ENCODE measurements at regions not wholly inside any gene's neighbourhood (a gene's known extent, or its start where the extent isn't known, plus 50 kb on each side); places are given as distances from the start of the nearest gene placed in this dataset.

- Histone ChIP-seq H3K9me3 (replicated peaks in 1 of 2; ENCODE audit: control insufficient read depth in 1 of 2, insufficient read depth in 1 of 2, low read length in 2 of 2) (no peaks in the 10 kb centered on the region), H3K4me2 (replicated peaks; ENCODE audit: extremely low read depth, low read length, poor library complexity, severe bottlenecking) (no peak overlapping the region), H3K79me2 (ENCODE audit: insufficient read depth, low read length) (no peaks in the 10 kb centered on the region), H3K27ac (ENCODE audit: low read depth in 1 of 2, low read length in 2 of 2) (no peak overlapping the region), H3K4me3 (replicated peaks in 1 of 3; ENCODE audit: low read depth in 2 of 3, low read length in 3 of 3) (no peak overlapping the region), H4K20me1 (ENCODE audit: insufficient read depth, low read length) (no peaks in the 10 kb centered on the region), H3K4me1 (ENCODE audit: control insufficient read depth in 1 of 2, insufficient read depth in 2 of 2, low read length in 2 of 2) (no peaks in the 10 kb centered on the region), H3K27me3 (ENCODE audit: control insufficient read depth in 2 of 2, insufficient read depth in 2 of 2, low read length in 2 of 2) (no peaks in the 10 kb centered on the region), H3K9ac (ENCODE audit: insufficient read depth, low read length, poor library complexity, severe bottlenecking) (no peak overlapping the region), H2AFZ (ENCODE audit: insufficient read depth, low read depth, low read length, poor library complexity, severe bottlenecking) (no peak overlapping the region), H3K36me3 (replicated peaks in 1 of 2; ENCODE audit: control insufficient read depth in 1 of 2, insufficient read depth in 2 of 2, low read length in 2 of 2) (no peaks in the 10 kb centered on the region)
- H3K9me3 Mint-ChIP-seq, result peaks cover 0 to 6% (median 2%) of the 10 kb centered on the region in 7 donors
- H3K36me3 Mint-ChIP-seq, result no peaks in the 10 kb centered on the region
- intact Hi-C loops (cut with micrococcal nuclease), result no loop called here
- no peak overlapping the region for H3K27ac Mint-ChIP-seq
- no peak overlapping the region for H3K4me3 Mint-ChIP-seq
- H3K4me1 Mint-ChIP-seq, result no peaks in the 10 kb centered on the region
- no peak for DNase-seq
- TF ChIP-seq, protein P1, sequence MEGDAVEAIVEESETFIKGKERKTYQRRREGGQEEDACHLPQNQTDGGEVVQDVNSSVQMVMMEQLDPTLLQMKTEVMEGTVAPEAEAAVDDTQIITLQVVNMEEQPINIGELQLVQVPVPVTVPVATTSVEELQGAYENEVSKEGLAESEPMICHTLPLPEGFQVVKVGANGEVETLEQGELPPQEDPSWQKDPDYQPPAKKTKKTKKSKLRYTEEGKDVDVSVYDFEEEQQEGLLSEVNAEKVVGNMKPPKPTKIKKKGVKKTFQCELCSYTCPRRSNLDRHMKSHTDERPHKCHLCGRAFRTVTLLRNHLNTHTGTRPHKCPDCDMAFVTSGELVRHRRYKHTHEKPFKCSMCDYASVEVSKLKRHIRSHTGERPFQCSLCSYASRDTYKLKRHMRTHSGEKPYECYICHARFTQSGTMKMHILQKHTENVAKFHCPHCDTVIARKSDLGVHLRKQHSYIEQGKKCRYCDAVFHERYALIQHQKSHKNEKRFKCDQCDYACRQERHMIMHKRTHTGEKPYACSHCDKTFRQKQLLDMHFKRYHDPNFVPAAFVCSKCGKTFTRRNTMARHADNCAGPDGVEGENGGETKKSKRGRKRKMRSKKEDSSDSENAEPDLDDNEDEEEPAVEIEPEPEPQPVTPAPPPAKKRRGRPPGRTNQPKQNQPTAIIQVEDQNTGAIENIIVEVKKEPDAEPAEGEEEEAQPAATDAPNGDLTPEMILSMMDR (IDR thresholded peaks at IDR 0.05), result no peak
- 94% methylated on average over 2 of the region's 3 CpGs for WGBS (ENCODE audit: insufficient coverage)
- H3K27me3 Mint-ChIP-seq (ENCODE audit: low read depth in 3 of 3), result peaks cover 0 to 4% (median 2%) of the 10 kb centered on the region in 3 donors
Measured at GRCh38 chr9:86452201-86452828, 98.1 kb upstream of the TUT7 start.

GRCh38 chr9:86449246-86449645 lies 95.0 kb upstream of the TUT7 start:
- H3K4me3 ChIP-seq (replicated peaks in 1 of 3; ENCODE audit: low read depth in 2 of 3, low read length in 3 of 3), result no peak overlapping the region
- no peaks in the 10 kb centered on the region for H4K20me1 ChIP-seq (ENCODE audit: insufficient read depth, low read length)
- intact Hi-C loops (cut with micrococcal nuclease), result no loop called here
- no CpG with 5 or more reads among the region's 2 CpGs for WGBS (ENCODE audit: insufficient coverage)
- no peaks in the 10 kb centered on the region for H3K27me3 ChIP-seq (ENCODE audit: control insufficient read depth in 2 of 2, insufficient read depth in 2 of 2, low read length in 2 of 2)
- H3K79me2 ChIP-seq (ENCODE audit: insufficient read depth, low read length), result no peaks in the 10 kb centered on the region
- no peaks in the 10 kb centered on the region for H3K4me1 Mint-ChIP-seq
- no peak overlapping the region for H2AFZ ChIP-seq (ENCODE audit: insufficient read depth, low read depth, low read length, poor library complexity, severe bottlenecking)
- no peak for DNase-seq
- no peak overlapping the region for H3K27ac Mint-ChIP-seq
- H3K4me3 Mint-ChIP-seq, result no peak overlapping the region
- H3K4me1 ChIP-seq (ENCODE audit: control insufficient read depth in 1 of 2, insufficient read depth in 2 of 2, low read length in 2 of 2), result no peaks in the 10 kb centered on the region
- no peak overlapping the region for H3K4me2 ChIP-seq (replicated peaks; ENCODE audit: extremely low read depth, low read length, poor library complexity, severe bottlenecking)
- H3K36me3 Mint-ChIP-seq, result no peaks in the 10 kb centered on the region
- no peaks in the 10 kb centered on the region for H3K36me3 ChIP-seq (replicated peaks in 1 of 2; ENCODE audit: control insufficient read depth in 1 of 2, insufficient read depth in 2 of 2, low read length in 2 of 2)
- peaks cover 2 to 4% (median 4%) of the 10 kb centered on the region in 3 donors for H3K27me3 Mint-ChIP-seq (ENCODE audit: low read depth in 3 of 3)
- no peak overlapping the region for H3K9ac ChIP-seq (ENCODE audit: insufficient read depth, low read length, poor library complexity, severe bottlenecking)
- no peaks in the 10 kb centered on the region for H3K9me3 ChIP-seq (replicated peaks in 1 of 2; ENCODE audit: control insufficient read depth in 1 of 2, insufficient read depth in 1 of 2, low read length in 2 of 2)
- H3K9me3 Mint-ChIP-seq, result peaks cover 0 to 4% (median 2%) of the 10 kb centered on the region in 7 donors
- H3K27ac ChIP-seq (ENCODE audit: low read depth in 1 of 2, low read length in 2 of 2), result no peak overlapping the region
- TF ChIP-seq, protein P1 (IDR thresholded peaks at IDR 0.05), result no peak

Measured in CD14-positive monocyte (primary cell).